Panc1 (cell line): ENCODE measurements at regions not wholly inside any gene's neighbourhood (a gene's known extent, or its start where the extent isn't known, plus 50 kb on each side); places are given as distances from the start of the nearest gene placed in this dataset.

ENCODE experiments used
- ATAC-seq: fragments of 200-7000 bp; cut with Tn5 transposase; 2 replicates; pipeline ENCODE4 v1.9.1; 2020; ENCODE audit warnings: mild to moderate bottlenecking, moderate library complexity
- BruUV-seq: library from RNA; stranded (reverse); fragments of 400-500 nt; replicated peaks from 2 replicates; lab custom pipeline; 2021; lab: Mats Ljungman, UMichigan
- CTCF ChIA-PET: fragments of 300-600 bp; sonication (Branson Sonifier 250); formaldehyde crosslinking; loops from one replicate; lab custom pipeline; 2022; ENCODE audit warnings: antibody characterized with exemption; lab: Charles Lee
- POLR2A ChIA-PET: fragments of 300-600 bp; sonication (Branson Sonifier 250); formaldehyde crosslinking; loops from one replicate; lab custom pipeline; 2022; ENCODE audit warnings: antibody characterized with exemption; lab: Charles Lee
- DNase-seq: peaks from one replicate; pipeline ENCODE4 v3.0.0-alpha.2; 2010; ENCODE audit warnings: low read depth, low spot score
- H3K27ac ChIP-seq: 2 replicates; pipeline ENCODE4 v1.5.1; 2011; ENCODE audit warnings: mild to moderate bottlenecking, low read length, inconsistent platforms
- H3K27me3 ChIP-seq: fragments of 200-500 bp; sonication (Bioruptor generic); 2 replicates; pipeline ENCODE4 v1.6.0; 2014; ENCODE audit warnings: low read length, inconsistent platforms; ENCODE audit not compliant: control insufficient read depth, insufficient read depth
- H3K36me3 ChIP-seq: fragments of 200-500 bp; sonication (Bioruptor generic); 2 replicates; pipeline ENCODE4 v1.5.1; 2014; ENCODE audit warnings: inconsistent platforms, mild to moderate bottlenecking, low read length, moderate library complexity; ENCODE audit not compliant: control insufficient read depth, insufficient read depth
- H3K4me1 ChIP-seq: 2 replicates; pipeline ENCODE4 v1.5.1; 2011; ENCODE audit warnings: inconsistent platforms, mild to moderate bottlenecking, low read length, moderate library complexity; ENCODE audit not compliant: control insufficient read depth, insufficient read depth
- H3K4me3 ChIP-seq, 2 experiments: 2 replicates each; pipeline ENCODE4 v1.5.1; 2011 to 2012; ENCODE audit warnings: low read depth in 2 of 2, low read length in 2 of 2, mild to moderate bottlenecking in 2 of 2, inconsistent platforms in 1 of 2, moderate library complexity in 1 of 2
- H3K9me3 ChIP-seq: fragments of 200-500 bp; sonication (Bioruptor generic); 2 replicates; pipeline ENCODE4 v1.5.1; 2014; ENCODE audit warnings: low read depth, mild to moderate bottlenecking, inconsistent platforms, low read length, moderate library complexity; ENCODE audit not compliant: control insufficient read depth, insufficient read depth
- POLR2AphosphoS5 ChIP-seq: IDR thresholded peaks from 2 replicates; pipeline ENCODE4 v1.6.1; 2012; ENCODE audit warnings: mild to moderate bottlenecking, low read depth, low read length, moderate library complexity
- REST ChIP-seq, 2 experiments: IDR thresholded peaks; 2 replicates each; pipeline ENCODE4 v1.6.1; 2011 to 2012; ENCODE audit warnings: low read depth in 2 of 2, control low read depth in 1 of 2, low read length in 1 of 2, mild to moderate bottlenecking in 1 of 2, moderate library complexity in 1 of 2; ENCODE audit not compliant: insufficient read depth in 1 of 2
- SIN3A ChIP-seq: IDR thresholded peaks from 2 replicates; pipeline ENCODE4 v1.6.1; 2012; ENCODE audit warnings: low read depth, mild to moderate bottlenecking, low read length, moderate library complexity, borderline replicate concordance; ENCODE audit not compliant: insufficient read depth
- TCF7L2 ChIP-seq: IDR thresholded peaks from 2 replicates; pipeline ENCODE4 v1.6.1; 2011; ENCODE audit warnings: mild to moderate bottlenecking, low read depth, low read length, inconsistent platforms
- in situ Hi-C: cut with HindIII; loops from 2 replicates; pipeline ENCODE4 v1.10.0; 2016; ENCODE audit warnings: low sequenced_read_pairs, low pct_unique_long_range_greater_than_20kb
- intact Hi-C: fragments of 100-400 bp; cut with micrococcal nuclease; formaldehyde crosslinking; loops from one replicate; pipeline ENCODE4 v1.10.0; 2022; ENCODE audit not compliant: unreplicated experiment
- TF ChIP-seq, protein P1 (sequence below): fragments of 450-650 bp; IDR thresholded peaks from 2 replicates; pipeline ENCODE4 v1.5.1; 2017; ENCODE audit warnings: mild to moderate bottlenecking

GRCh38 chr13:109567315-109567714, 219.1 kb downstream of the IRS2 start:
- Histone ChIP-seq H3K4me3 (no peak overlapping the region), H3K36me3 (no peaks in the 10 kb centered on the region), H3K27me3 (no peaks in the 10 kb centered on the region), H3K9me3 (no peaks in the 10 kb centered on the region), H3K27ac (no peak overlapping the region), H3K4me1 (no peaks in the 10 kb centered on the region)
- no TSS peak for BruUV-seq
- POLR2A ChIA-PET, result no interaction called here
- CTCF ChIA-PET, result no interaction called here
- DNase-seq (no peak), ATAC-seq (no peak)
- TF ChIP-seq REST (IDR thresholded peaks at IDR 0.05; ENCODE audit: insufficient read depth in 1 of 2, low read depth in 2 of 2, low read length in 1 of 2) (no peak), SIN3A (no peak), TCF7L2 (no peak)
- in situ Hi-C loops (no loop called here), intact Hi-C loops (no loop called here)

DNA sequence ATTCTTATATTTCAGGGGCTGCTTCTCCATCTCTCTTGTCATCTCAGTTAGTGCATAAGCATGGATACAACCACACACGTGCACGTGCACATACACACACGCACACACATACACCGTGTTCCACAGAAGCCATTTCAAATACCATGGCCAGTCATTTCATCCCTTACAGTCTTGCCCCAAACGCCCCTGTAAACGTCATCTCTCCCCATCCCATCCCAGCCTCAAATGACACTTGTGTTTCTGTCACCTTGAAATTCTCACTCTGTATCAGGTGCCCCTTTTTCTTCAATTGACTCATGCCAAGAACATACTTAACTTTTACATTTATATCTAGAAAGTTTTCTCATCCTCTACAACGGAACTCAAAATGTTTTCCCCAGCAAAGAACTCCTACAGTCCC, 220.5 kb downstream of the IRS2 start:
- no peak for DNase-seq
- TF ChIP-seq, protein P1, sequence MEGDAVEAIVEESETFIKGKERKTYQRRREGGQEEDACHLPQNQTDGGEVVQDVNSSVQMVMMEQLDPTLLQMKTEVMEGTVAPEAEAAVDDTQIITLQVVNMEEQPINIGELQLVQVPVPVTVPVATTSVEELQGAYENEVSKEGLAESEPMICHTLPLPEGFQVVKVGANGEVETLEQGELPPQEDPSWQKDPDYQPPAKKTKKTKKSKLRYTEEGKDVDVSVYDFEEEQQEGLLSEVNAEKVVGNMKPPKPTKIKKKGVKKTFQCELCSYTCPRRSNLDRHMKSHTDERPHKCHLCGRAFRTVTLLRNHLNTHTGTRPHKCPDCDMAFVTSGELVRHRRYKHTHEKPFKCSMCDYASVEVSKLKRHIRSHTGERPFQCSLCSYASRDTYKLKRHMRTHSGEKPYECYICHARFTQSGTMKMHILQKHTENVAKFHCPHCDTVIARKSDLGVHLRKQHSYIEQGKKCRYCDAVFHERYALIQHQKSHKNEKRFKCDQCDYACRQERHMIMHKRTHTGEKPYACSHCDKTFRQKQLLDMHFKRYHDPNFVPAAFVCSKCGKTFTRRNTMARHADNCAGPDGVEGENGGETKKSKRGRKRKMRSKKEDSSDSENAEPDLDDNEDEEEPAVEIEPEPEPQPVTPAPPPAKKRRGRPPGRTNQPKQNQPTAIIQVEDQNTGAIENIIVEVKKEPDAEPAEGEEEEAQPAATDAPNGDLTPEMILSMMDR, result no peak
- TF ChIP-seq POLR2AphosphoS5 (no peak), REST (IDR thresholded peaks at IDR 0.05; ENCODE audit: insufficient read depth in 1 of 2, low read depth in 2 of 2, low read length in 1 of 2) (no peak), SIN3A (no peak), TCF7L2 (no peak)
- no peak overlapping the region for H3K27ac ChIP-seq
- H3K4me3 ChIP-seq, result no peak overlapping the region
- no peak for ATAC-seq
- intact Hi-C loops (no loop called here), in situ Hi-C loops (no loop called here)
- CTCF ChIA-PET, result no interaction called here
- H3K27me3 ChIP-seq, result no peaks in the 10 kb centered on the region
- no peaks in the 10 kb centered on the region for H3K36me3 ChIP-seq
- no TSS peak for BruUV-seq
- H3K4me1 ChIP-seq, result no peaks in the 10 kb centered on the region
- POLR2A ChIA-PET, result no interaction called here
- H3K9me3 ChIP-seq, result no peaks in the 10 kb centered on the region
